Uterus (tissue), 3 donors: ENCODE measurements at regions not wholly inside any gene's neighbourhood (a gene's known extent, or its start where the extent isn't known, plus 50 kb on each side); places are given as distances from the start of the nearest gene placed in this dataset.

Experiments
- DNase-seq, 2 donors: peaks; one replicate each; pipeline ENCODE4 v3.0.0-alpha.2; 2019 to 2020
- H3K27ac ChIP-seq, 2 donors: fragments of 200-600 bp; sonication (generic); 1 replicate in 1 of 2; 2 replicates in 1 of 2; pipeline ENCODE4 v1.5.1; 2016 to 2018
- H3K27me3 ChIP-seq, 2 donors: fragments of 200-600 bp; sonication (generic); one replicate each; pipeline ENCODE4 v1.5.1; 2018 to 2019; ENCODE audit warnings: control low read depth in 1 of 2
- H3K36me3 ChIP-seq, 2 donors: fragments of 200-600 bp; sonication (generic); one replicate each; pipeline ENCODE4 v1.5.1; 2019; ENCODE audit warnings: control low read depth in 1 of 2
- H3K4me1 ChIP-seq, 2 donors: fragments of 200-600 bp; sonication (generic); one replicate each; pipeline ENCODE4 v1.5.1; 2018 to 2019; ENCODE audit warnings: control low read depth in 1 of 2
- H3K4me3 ChIP-seq, 2 donors: fragments of 200-600 bp; sonication (generic); 1 replicate in 1 of 2; 2 replicates in 1 of 2; pipeline ENCODE4 v1.5.1; 2018 to 2019; ENCODE audit warnings: mild to moderate bottlenecking in 1 of 2
- H3K9me3 ChIP-seq, 2 donors: fragments of 200-600 bp; sonication (generic); one replicate each; pipeline ENCODE4 v1.5.1; 2019; ENCODE audit warnings: control low read depth in 1 of 2
- POLR2A ChIP-seq, 2 donors: fragments of 450-650 bp; IDR thresholded peaks; one replicate each; pipeline ENCODE4 v1.6.1; 2016; ENCODE audit warnings: antibody characterized with exemption in 2 of 2, mild to moderate bottlenecking in 1 of 2, moderate library complexity in 1 of 2
- intact Hi-C: fragments of 100-400 bp; cut with DNase I; formaldehyde crosslinking; loops from one replicate; pipeline ENCODE4 v1.15.1; 2023; ENCODE audit warnings: low total_unique reads
- TF ChIP-seq, protein P1 (sequence below), 4 experiments: fragments of 200-600 bp in 2 of 4; fragments of 450-650 bp in 2 of 4; sonication (generic) in 2 of 4; IDR thresholded peaks; one replicate each; pipeline ENCODE4 v1.5.1; 2016 to 2019; ENCODE audit warnings: antibody characterized with exemption in 4 of 4, mild to moderate bottlenecking in 2 of 4, moderate library complexity in 1 of 4
- donor health status: DM: yes; HTN: yes; CAD: no.

DNA sequence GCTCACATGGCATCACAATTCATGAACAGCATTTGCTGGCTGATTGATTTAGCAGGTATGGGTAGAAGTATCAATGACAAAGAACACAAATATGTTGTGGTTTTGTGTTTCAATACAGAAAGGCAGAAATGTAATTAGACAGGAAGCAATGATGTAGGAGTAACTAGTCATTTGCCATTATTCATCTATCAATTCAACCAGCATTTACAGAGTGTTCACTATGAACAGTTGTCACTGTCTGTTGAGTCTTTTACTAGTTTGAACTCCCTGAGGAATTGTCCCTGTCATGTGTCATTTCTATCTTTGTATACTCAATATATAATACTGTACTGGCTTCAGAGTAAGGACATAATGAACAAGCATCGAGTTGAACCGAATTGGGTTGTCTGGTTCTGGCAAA, 51.5 kb upstream of the ARHGAP24 start:
- no peaks in the 10 kb centered on the region for H3K27me3 ChIP-seq
- TF ChIP-seq, protein P1, sequence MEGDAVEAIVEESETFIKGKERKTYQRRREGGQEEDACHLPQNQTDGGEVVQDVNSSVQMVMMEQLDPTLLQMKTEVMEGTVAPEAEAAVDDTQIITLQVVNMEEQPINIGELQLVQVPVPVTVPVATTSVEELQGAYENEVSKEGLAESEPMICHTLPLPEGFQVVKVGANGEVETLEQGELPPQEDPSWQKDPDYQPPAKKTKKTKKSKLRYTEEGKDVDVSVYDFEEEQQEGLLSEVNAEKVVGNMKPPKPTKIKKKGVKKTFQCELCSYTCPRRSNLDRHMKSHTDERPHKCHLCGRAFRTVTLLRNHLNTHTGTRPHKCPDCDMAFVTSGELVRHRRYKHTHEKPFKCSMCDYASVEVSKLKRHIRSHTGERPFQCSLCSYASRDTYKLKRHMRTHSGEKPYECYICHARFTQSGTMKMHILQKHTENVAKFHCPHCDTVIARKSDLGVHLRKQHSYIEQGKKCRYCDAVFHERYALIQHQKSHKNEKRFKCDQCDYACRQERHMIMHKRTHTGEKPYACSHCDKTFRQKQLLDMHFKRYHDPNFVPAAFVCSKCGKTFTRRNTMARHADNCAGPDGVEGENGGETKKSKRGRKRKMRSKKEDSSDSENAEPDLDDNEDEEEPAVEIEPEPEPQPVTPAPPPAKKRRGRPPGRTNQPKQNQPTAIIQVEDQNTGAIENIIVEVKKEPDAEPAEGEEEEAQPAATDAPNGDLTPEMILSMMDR (IDR thresholded peaks at IDR 0.05): no peak
- no peak for TF ChIP-seq POLR2A (IDR thresholded peaks at IDR 0.05)
- H3K9me3 ChIP-seq: no peaks in the 10 kb centered on the region
- no peak overlapping the region for H3K27ac ChIP-seq
- H3K4me1 ChIP-seq: no peaks in the 10 kb centered on the region
- intact Hi-C loops: no loop called here
- H3K36me3 ChIP-seq: no peaks in the 10 kb centered on the region
- H3K4me3 ChIP-seq: no peak overlapping the region
- no peak for DNase-seq
